Nephron progenitor cell (in vitro differentiated cells): ENCODE measurements at regions not wholly inside any gene's neighbourhood (a gene's known extent, or its start where the extent isn't known, plus 50 kb on each side); places are given as distances from the start of the nearest gene placed in this dataset.
A peak's percentile ranks its signal among the peaks of the same experiment; 100 is the strongest.

ENCODE experiments used
- DNase-seq: peaks from one replicate; pipeline ENCODE4 v3.0.0; 2021
- H3K27ac Mint-ChIP-seq: 2 replicates; pipeline ENCODE4 v1.8.0; 2021; ENCODE audit warnings: mild to moderate bottlenecking, moderate library complexity, mixed read lengths
- H3K27me3 Mint-ChIP-seq: 2 replicates; pipeline ENCODE4 v1.8.0; 2021; ENCODE audit warnings: mild to moderate bottlenecking, low read depth, mixed read lengths; ENCODE audit not compliant: poor library complexity
- H3K36me3 Mint-ChIP-seq: 2 replicates; pipeline ENCODE4 v1.8.0; 2021; ENCODE audit warnings: low read depth, mixed read lengths
- H3K4me1 Mint-ChIP-seq: 2 replicates; pipeline ENCODE4 v1.8.0; 2021; ENCODE audit warnings: mixed read lengths
- H3K4me3 Mint-ChIP-seq: 2 replicates; pipeline ENCODE4 v1.8.0; 2021; ENCODE audit warnings: mild to moderate bottlenecking, moderate library complexity, mixed read lengths
- H3K9me3 Mint-ChIP-seq: 2 replicates; pipeline ENCODE4 v1.8.0; 2021; ENCODE audit warnings: mild to moderate bottlenecking, moderate library complexity, mixed read lengths
- CTCF ChIP-seq: fragments of 200-600 bp; sonication (generic); IDR thresholded peaks from 2 replicates; pipeline ENCODE4 v1.5.0; 2021; ENCODE audit warnings: antibody characterized with exemption

GRCh38 chr5:67974054-67974453 is 241.5 kb upstream of the PIK3R1 start:
- Mint-ChIP-seq H3K27ac (no peak overlapping the region), H3K27me3 (peaks cover 6% of the 10 kb centered on the region), H3K4me1 (peaks cover 17% of the 10 kb centered on the region), H3K9me3 (peaks cover 6% of the 10 kb centered on the region), H3K36me3 (no peaks in the 10 kb centered on the region), H3K4me3 (no peak overlapping the region)
- DNase-seq, result no peak
- TF ChIP-seq CTCF, result no peak

- H3K27ac Mint-ChIP-seq, result peak overlapping the region; percentile 92
- DNase-seq, result no peak
- TF ChIP-seq CTCF, result no peak
Measured at GRCh38 chr5:67971971-67972821, 243.4 kb upstream of the PIK3R1 start.

GRCh38 chr5:67971223-67971830 is 244.2 kb upstream of the PIK3R1 start:
- no peak for TF ChIP-seq CTCF
- Mint-ChIP-seq H3K4me1 (peaks cover 4% of the 10 kb centered on the region), H3K4me3 (no peak overlapping the region), H3K36me3 (no peaks in the 10 kb centered on the region), H3K27ac (no peak overlapping the region), H3K9me3 (peaks cover 6% of the 10 kb centered on the region), H3K27me3 (peaks cover 3% of the 10 kb centered on the region)
- DNase-seq, result no peak

More at GRCh38 chr5:67971971-67972821, 243.4 kb upstream of the PIK3R1 start:
- Mint-ChIP-seq H3K4me3 (no peak overlapping the region), H3K27me3 (peaks cover 6% of the 10 kb centered on the region), H3K36me3 (no peaks in the 10 kb centered on the region), H3K4me1 (peaks cover 9% of the 10 kb centered on the region), H3K9me3 (peaks cover 6% of the 10 kb centered on the region)

GRCh38 chr5:67969631-67970030 is 245.9 kb upstream of the PIK3R1 start:
- H3K27ac Mint-ChIP-seq, result peak overlapping the region; percentile 35
- no peaks in the 10 kb centered on the region for H3K36me3 Mint-ChIP-seq
- H3K4me1 Mint-ChIP-seq, result no peaks in the 10 kb centered on the region
- H3K9me3 Mint-ChIP-seq, result peaks cover 6% of the 10 kb centered on the region
- TF ChIP-seq CTCF, result no peak
- no peak for DNase-seq
- H3K4me3 Mint-ChIP-seq, result no peak overlapping the region
- H3K27me3 Mint-ChIP-seq, result peaks cover 3% of the 10 kb centered on the region

- Mint-ChIP-seq H3K4me3 (no peak overlapping the region), H3K36me3 (no peaks in the 10 kb centered on the region), H3K27me3 (peaks cover 3% of the 10 kb centered on the region), H3K9me3 (peaks cover 6% of the 10 kb centered on the region), H3K27ac (no peak overlapping the region), H3K4me1 (no peaks in the 10 kb centered on the region)
- DNase-seq, result no peak
- no peak for TF ChIP-seq CTCF
Measured at GRCh38 chr5:67969176-67969575, 246.4 kb upstream of the PIK3R1 start.
